H9 (cell line): ENCODE measurements at regions not wholly inside any gene's neighbourhood (a gene's known extent, or its start where the extent isn't known, plus 50 kb on each side); places are given as distances from the start of the nearest gene placed in this dataset.

ENCODE experiments used
- DNase-seq: peaks from one replicate; pipeline ENCODE4 v3.0.0-alpha.2; 2017
- H2AFZ ChIP-seq: one replicate; pipeline ENCODE4 v1.6.1; 2013; ENCODE audit warnings: mild to moderate bottlenecking, low read length, control low read depth, moderate library complexity
- H2AK5ac ChIP-seq: 2 replicates; pipeline ENCODE4 v1.6.1; 2013; ENCODE audit warnings: low read length, control low read depth, mixed read lengths; ENCODE audit not compliant: insufficient read length
- H2BK120ac ChIP-seq: one replicate; pipeline ENCODE4 v1.6.1; 2013; ENCODE audit warnings: low read depth, mild to moderate bottlenecking, low read length, control low read depth, inconsistent platforms; ENCODE audit not compliant: poor library complexity, severe bottlenecking
- H2BK12ac ChIP-seq: 2 replicates; pipeline ENCODE4 v1.6.1; 2013; ENCODE audit warnings: low read length, control low read depth, mixed read lengths, low read depth; ENCODE audit not compliant: insufficient read length
- H2BK15ac ChIP-seq: 2 replicates; pipeline ENCODE4 v1.6.1; 2013; ENCODE audit warnings: low read depth, low read length, control low read depth
- H2BK20ac ChIP-seq: one replicate; pipeline ENCODE4 v1.6.1; 2013; ENCODE audit warnings: low read depth, mild to moderate bottlenecking, low read length, control low read depth, inconsistent platforms; ENCODE audit not compliant: poor library complexity, severe bottlenecking
- H2BK5ac ChIP-seq: 2 replicates; pipeline ENCODE4 v1.6.1; 2013; ENCODE audit warnings: low read length, control low read depth, mixed read lengths; ENCODE audit not compliant: insufficient read length
- H3K14ac ChIP-seq: 2 replicates; pipeline ENCODE4 v1.6.1; 2013; ENCODE audit warnings: low read length, control low read depth; ENCODE audit not compliant: insufficient read depth
- H3K18ac ChIP-seq: 2 replicates; pipeline ENCODE4 v1.6.1; 2013; ENCODE audit warnings: low read depth, mild to moderate bottlenecking, mixed read lengths, low read length, control low read depth; ENCODE audit not compliant: insufficient read length
- H3K23ac ChIP-seq: 2 replicates; pipeline ENCODE4 v1.6.1; 2013; ENCODE audit warnings: low read length, control low read depth, mixed read lengths, low read depth; ENCODE audit not compliant: insufficient read length
- H3K23me2 ChIP-seq: 2 replicates; pipeline ENCODE4 v1.6.1; 2013; ENCODE audit warnings: low read depth, mild to moderate bottlenecking, mixed read lengths, low read length, control low read depth; ENCODE audit not compliant: insufficient read length, poor library complexity, severe bottlenecking
- H3K27ac ChIP-seq: 2 replicates; pipeline ENCODE4 v1.5.1; 2013; ENCODE audit warnings: low read length, control low read depth, mixed read lengths, low read depth; ENCODE audit not compliant: insufficient read length
- H3K27me3 ChIP-seq: 2 replicates; pipeline ENCODE4 v1.6.1; 2013; ENCODE audit warnings: low read length, control low read depth, inconsistent platforms; ENCODE audit not compliant: insufficient read depth
- H3K4ac ChIP-seq: 2 replicates; pipeline ENCODE4 v1.6.1; 2013; ENCODE audit warnings: low read depth, mild to moderate bottlenecking, control low read depth, inconsistent platforms, low read length, moderate library complexity
- H3K4me1 ChIP-seq: 2 replicates; pipeline ENCODE4 v1.6.1; 2013; ENCODE audit warnings: low read length, control low read depth, inconsistent platforms; ENCODE audit not compliant: insufficient read depth
- H3K4me2 ChIP-seq: 2 replicates; pipeline ENCODE4 v1.6.1; 2013; ENCODE audit warnings: low read length, control low read depth, mixed read lengths; ENCODE audit not compliant: insufficient read length, insufficient read depth
- H3K56ac ChIP-seq: 2 replicates; pipeline ENCODE4 v1.6.1; 2013; ENCODE audit warnings: low read depth, mild to moderate bottlenecking, mixed read lengths, low read length, control low read depth; ENCODE audit not compliant: insufficient read length
- H3K79me1 ChIP-seq: 2 replicates; pipeline ENCODE4 v1.6.1; 2013; ENCODE audit warnings: low read depth, mild to moderate bottlenecking, moderate library complexity, low read length, control low read depth, inconsistent platforms; ENCODE audit not compliant: insufficient read depth, poor library complexity, severe bottlenecking
- H3K79me2 ChIP-seq: 2 replicates; pipeline ENCODE4 v1.6.1; 2013; ENCODE audit warnings: low read length, control low read depth, inconsistent platforms; ENCODE audit not compliant: insufficient read depth
- H3K9ac ChIP-seq: 2 replicates; pipeline ENCODE4 v1.6.1; 2013; ENCODE audit warnings: low read length, control low read depth, mixed read lengths; ENCODE audit not compliant: insufficient read length; ENCODE audit errors: extremely low read depth
- H3K9me3 ChIP-seq: one replicate; pipeline ENCODE4 v1.6.1; 2013; ENCODE audit warnings: low read depth, low read length, inconsistent platforms; ENCODE audit not compliant: control insufficient read depth
- H3T11ph ChIP-seq: one replicate; pipeline ENCODE4 v1.6.1; 2013; ENCODE audit warnings: mild to moderate bottlenecking, low read length, control low read depth, inconsistent platforms
- H4K20me1 ChIP-seq: one replicate; pipeline ENCODE4 v1.6.1; 2013; ENCODE audit not compliant: control insufficient read depth, insufficient read length, insufficient read depth
- H4K5ac ChIP-seq: 2 replicates; pipeline ENCODE4 v1.6.1; 2013; ENCODE audit warnings: low read depth, mild to moderate bottlenecking, mixed read lengths, low read length, control low read depth; ENCODE audit not compliant: insufficient read length
- H4K8ac ChIP-seq: replicated peaks from 2 replicates; pipeline ENCODE4 v1.6.1; 2013; ENCODE audit warnings: low read length, control low read depth, mixed read lengths, low read depth; ENCODE audit not compliant: insufficient read length
- H4K91ac ChIP-seq: 2 replicates; pipeline ENCODE4 v1.6.1; 2013; ENCODE audit warnings: low read depth, mild to moderate bottlenecking, moderate library complexity, mixed read lengths, low read length, control low read depth; ENCODE audit not compliant: insufficient read length
- H3K27ac Mint-ChIP-seq, 3 experiments: 2 replicates in 2 of 3; 3 replicates in 1 of 3; pipeline ENCODE4 v1.8.0; 2020 to 2021; ENCODE audit warnings: mixed read lengths in 3 of 3, mild to moderate bottlenecking in 1 of 3, moderate library complexity in 1 of 3
- H3K27me3 Mint-ChIP-seq: 2 replicates; pipeline ENCODE4 v1.8.0; 2021; ENCODE audit warnings: low read depth, mild to moderate bottlenecking, moderate library complexity, mixed read lengths
- H3K36me3 Mint-ChIP-seq, 3 experiments: 2 replicates in 2 of 3; 3 replicates in 1 of 3; pipeline ENCODE4 v1.8.0; 2020 to 2021; ENCODE audit warnings: low read depth in 3 of 3, mixed read lengths in 3 of 3; ENCODE audit not compliant: insufficient read depth in 1 of 3
- H3K4me1 Mint-ChIP-seq, 2 experiments: 2 replicates each; pipeline ENCODE4 v1.8.0; 2020; ENCODE audit warnings: mixed read lengths in 2 of 2
- H3K4me3 Mint-ChIP-seq, 2 experiments: 2 replicates in 1 of 2; 3 replicates in 1 of 2; pipeline ENCODE4 v1.8.0; 2020 to 2021; ENCODE audit warnings: mild to moderate bottlenecking in 2 of 2, mixed read lengths in 2 of 2, moderate library complexity in 1 of 2
- H3K9me3 Mint-ChIP-seq, 2 experiments: 2 replicates in 1 of 2; 3 replicates in 1 of 2; pipeline ENCODE4 v1.8.0; 2020; ENCODE audit warnings: mild to moderate bottlenecking in 2 of 2, mixed read lengths in 2 of 2, moderate library complexity in 1 of 2
- WGBS: extraction: QIAGEN DNeasy Blood & Tissue Kit; methylation state at CpG from one replicate; pipeline ENCODE4 v1.1.7; 2013; ENCODE audit warnings: missing lambda C conversion rate, low lambda C conversion rate, mixed read lengths; ENCODE audit not compliant: insufficient read length; ENCODE audit errors: extremely low coverage; 5-methylcytosine and 5-hydroxymethylcytosine counted together
- TF ChIP-seq, protein P1 (sequence below): fragments of 200-600 bp; sonication (generic); conservative IDR thresholded peaks from 3 replicates; pipeline ENCODE4 v1.8.0; 2021; ENCODE audit warnings: antibody characterized with exemption, mild to moderate bottlenecking

- H3K4me3 Mint-ChIP-seq: no peak overlapping the region
- Histone ChIP-seq H3K4me2 (no peak overlapping the region), H3K27ac (no peak overlapping the region), H3T11ph (no peak overlapping the region), H2BK12ac (no peak overlapping the region), H3K23ac (no peak overlapping the region), H3K23me2 (no peaks in the 10 kb centered on the region), H3K4me1 (no peaks in the 10 kb centered on the region), H4K5ac (no peak overlapping the region), H3K9me3 (no peaks in the 10 kb centered on the region), H2AFZ (no peak overlapping the region), H3K18ac (no peak overlapping the region), H4K8ac (no peak overlapping the region), H3K14ac (no peak overlapping the region), H2BK15ac (no peak overlapping the region), H3K79me2 (no peaks in the 10 kb centered on the region), H3K27me3 (no peaks in the 10 kb centered on the region), H2AK5ac (no peak overlapping the region), H3K4ac (no peak overlapping the region), H3K9ac (no peak overlapping the region), H2BK20ac (no peak overlapping the region), H4K91ac (no peak overlapping the region), H3K56ac (no peak overlapping the region), H2BK120ac (no peak overlapping the region), H4K20me1 (no peaks in the 10 kb centered on the region), H2BK5ac (no peak overlapping the region), H3K79me1 (no peaks in the 10 kb centered on the region)
- H3K27ac Mint-ChIP-seq: no peak overlapping the region
- peaks cover 0 to 9% (median 2%) of the 10 kb centered on the region in 3 experiments; a peak in 3 of 7 replicates for H3K36me3 Mint-ChIP-seq
- WGBS: no CpG with 5 or more reads among the region's 2 CpGs
- peaks cover 0 to 12% of the 10 kb centered on the region in 2 experiments; a peak in 2 of 4 replicates for H3K4me1 Mint-ChIP-seq
- no peak for DNase-seq
- peaks cover 0 to 3% of the 10 kb centered on the region in 2 experiments; a peak in 2 of 5 replicates for H3K9me3 Mint-ChIP-seq
- TF ChIP-seq, protein P1, sequence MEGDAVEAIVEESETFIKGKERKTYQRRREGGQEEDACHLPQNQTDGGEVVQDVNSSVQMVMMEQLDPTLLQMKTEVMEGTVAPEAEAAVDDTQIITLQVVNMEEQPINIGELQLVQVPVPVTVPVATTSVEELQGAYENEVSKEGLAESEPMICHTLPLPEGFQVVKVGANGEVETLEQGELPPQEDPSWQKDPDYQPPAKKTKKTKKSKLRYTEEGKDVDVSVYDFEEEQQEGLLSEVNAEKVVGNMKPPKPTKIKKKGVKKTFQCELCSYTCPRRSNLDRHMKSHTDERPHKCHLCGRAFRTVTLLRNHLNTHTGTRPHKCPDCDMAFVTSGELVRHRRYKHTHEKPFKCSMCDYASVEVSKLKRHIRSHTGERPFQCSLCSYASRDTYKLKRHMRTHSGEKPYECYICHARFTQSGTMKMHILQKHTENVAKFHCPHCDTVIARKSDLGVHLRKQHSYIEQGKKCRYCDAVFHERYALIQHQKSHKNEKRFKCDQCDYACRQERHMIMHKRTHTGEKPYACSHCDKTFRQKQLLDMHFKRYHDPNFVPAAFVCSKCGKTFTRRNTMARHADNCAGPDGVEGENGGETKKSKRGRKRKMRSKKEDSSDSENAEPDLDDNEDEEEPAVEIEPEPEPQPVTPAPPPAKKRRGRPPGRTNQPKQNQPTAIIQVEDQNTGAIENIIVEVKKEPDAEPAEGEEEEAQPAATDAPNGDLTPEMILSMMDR: no peak
- no peaks in the 10 kb centered on the region for H3K27me3 Mint-ChIP-seq
Measured at GRCh38 chr5:77146896-77147295, 59.8 kb upstream of the ZBED3 start.
